CD4-positive, alpha-beta T cell (primary cell): ENCODE measurements at regions not wholly inside any gene's neighbourhood (a gene's known extent, or its start where the extent isn't known, plus 50 kb on each side); places are given as distances from the start of the nearest gene placed in this dataset.

Source experiments
- ATAC-seq: fragments of 200-7000 bp; cut with Tn5 transposase; one replicate; pipeline ENCODE4 v1.10.0; 2022; ENCODE audit warnings: mild to moderate bottlenecking; ENCODE audit not compliant: poor library complexity
- CTCF ChIA-PET: fragments of 350-600 bp; sonication (Branson Sonifier 250); formaldehyde crosslinking; loops from one replicate; lab custom pipeline; 2021; ENCODE audit warnings: antibody characterized with exemption, inconsistent platforms; lab: Charles Lee
- POLR2A ChIA-PET: fragments of 350-600 bp; sonication (Branson Sonifier 250); formaldehyde crosslinking; loops from one replicate; lab custom pipeline; 2021; ENCODE audit warnings: antibody characterized with exemption, inconsistent platforms; lab: Charles Lee
- DNase-seq, 14 experiments: peaks; one replicate each; pipeline ENCODE4 v3.0.0-alpha.2; 2013 to 2020; ENCODE audit warnings: mixed read lengths in 2 of 14
- H3K27ac ChIP-seq, 2 donors: one replicate each; pipeline versions ENCODE4 v1.5.1 to v1.7.0; 2013; ENCODE audit warnings: low read length in 2 of 2, low read depth in 1 of 2, mild to moderate bottlenecking in 1 of 2
- H3K27me3 ChIP-seq, 2 experiments: 1 replicate in 1 of 2; 2 replicates in 1 of 2; pipeline versions ENCODE4 v1.6.1 to v1.7.0; 2013; ENCODE audit warnings: low read length in 2 of 2, control low read depth in 1 of 2, mild to moderate bottlenecking in 1 of 2, moderate library complexity in 1 of 2; ENCODE audit not compliant: insufficient read depth in 2 of 2, control insufficient read depth in 1 of 2
- H3K36me3 ChIP-seq: one replicate; pipeline ENCODE4 v1.6.1; 2013; ENCODE audit warnings: low read length, control low read depth; ENCODE audit not compliant: insufficient read depth
- H3K4me1 ChIP-seq: one replicate; pipeline ENCODE4 v1.6.1; 2013; ENCODE audit warnings: low read length, control low read depth; ENCODE audit not compliant: insufficient read depth
- H3K4me3 ChIP-seq: one replicate; pipeline ENCODE4 v1.5.1; 2013; ENCODE audit warnings: mild to moderate bottlenecking, low read length, moderate library complexity
- H3K9me3 ChIP-seq, 2 experiments: 1 replicate in 1 of 2; 2 replicates in 1 of 2; pipeline versions ENCODE4 v1.6.1 to v1.7.0; 2013; ENCODE audit warnings: low read length in 2 of 2, mild to moderate bottlenecking in 2 of 2, control low read depth in 1 of 2, moderate library complexity in 1 of 2; ENCODE audit not compliant: control insufficient read depth in 1 of 2, insufficient read depth in 1 of 2
- H3K27ac Mint-ChIP-seq: one replicate; pipeline ENCODE4 v1.8.0; 2020; ENCODE audit warnings: mixed read lengths
- H3K27me3 Mint-ChIP-seq: one replicate; pipeline ENCODE4 v1.8.0; 2021; ENCODE audit warnings: mixed read lengths
- H3K36me3 Mint-ChIP-seq: one replicate; pipeline ENCODE4 v1.8.0; 2021; ENCODE audit warnings: low read depth, mixed read lengths
- H3K4me1 Mint-ChIP-seq: one replicate; pipeline ENCODE4 v1.8.0; 2021; ENCODE audit warnings: low read depth, mixed read lengths
- H3K4me3 Mint-ChIP-seq: one replicate; pipeline ENCODE4 v1.8.0; 2020; ENCODE audit warnings: mild to moderate bottlenecking, mixed read lengths
- H3K9me3 Mint-ChIP-seq: one replicate; pipeline ENCODE4 v1.8.0; 2020; ENCODE audit warnings: mixed read lengths
- CTCF ChIP-seq: fragments of 200-600 bp; IDR thresholded peaks from one replicate; pipeline ENCODE4 v1.8.0; 2022; ENCODE audit warnings: antibody characterized with exemption, mild to moderate bottlenecking
- intact Hi-C, 2 experiments: fragments of 100-400 bp; cut with DNase I in 1 of 2; cut with micrococcal nuclease in 1 of 2; formaldehyde crosslinking; loops; one replicate each; pipeline versions ENCODE4 v1.15.1 to v1.9.0; 2023 to 2025; cut with DNase I, micrococcal nuclease

- H3K4me3 ChIP-seq = no peak overlapping the region
- POLR2A ChIA-PET = no interaction called here
- Mint-ChIP-seq H3K36me3 (no peaks in the 10 kb centered on the region), H3K27me3 (no peaks in the 10 kb centered on the region), H3K9me3 (peaks cover 5% of the 10 kb centered on the region), H3K4me3 (no peak overlapping the region), H3K4me1 (no peaks in the 10 kb centered on the region), H3K27ac (no peak overlapping the region)
- DNase-seq (no peak), ATAC-seq (no peak)
- H3K36me3 ChIP-seq = no peaks in the 10 kb centered on the region
- CTCF ChIA-PET = no interaction called here
- intact Hi-C loops = no loop called here
- no peaks in the 10 kb centered on the region for H3K27me3 ChIP-seq
- no peak for TF ChIP-seq CTCF
- peaks cover 0 to 26% of the 10 kb centered on the region in 2 experiments for H3K9me3 ChIP-seq
- no peaks in the 10 kb centered on the region for H3K4me1 ChIP-seq
- H3K27ac ChIP-seq = no peak overlapping the region
Measured at GRCh38 chr19:28019901-28020300, 1193.0 kb downstream of the UQCRFS1 start.

- Histone ChIP-seq H3K27me3 (no peaks in the 10 kb centered on the region), H3K27ac (no peak overlapping the region), H3K36me3 (no peaks in the 10 kb centered on the region), H3K9me3 (peaks cover 0 to 31% of the 10 kb centered on the region in 2 experiments), H3K4me3 (no peak overlapping the region), H3K4me1 (no peaks in the 10 kb centered on the region)
- Mint-ChIP-seq H3K9me3 (peaks cover 4% of the 10 kb centered on the region), H3K4me3 (no peak overlapping the region), H3K36me3 (no peaks in the 10 kb centered on the region), H3K4me1 (no peaks in the 10 kb centered on the region), H3K27me3 (no peaks in the 10 kb centered on the region), H3K27ac (no peak overlapping the region)
- POLR2A ChIA-PET = no interaction called here
- TF ChIP-seq CTCF = no peak
- CTCF ChIA-PET = no interaction called here
- ATAC-seq (no peak), DNase-seq (no peak)
- intact Hi-C loops = no loop called here
Measured at GRCh38 chr19:28019371-28019770, 1193.6 kb downstream of the UQCRFS1 start.

- no peaks in the 10 kb centered on the region for H3K27me3 Mint-ChIP-seq
- ATAC-seq = no peak
- Histone ChIP-seq H3K27ac (no peak overlapping the region), H3K9me3 (peaks cover 0 to 31% of the 10 kb centered on the region in 2 experiments), H3K27me3 (no peaks in the 10 kb centered on the region), H3K4me3 (no peak overlapping the region), H3K36me3 (no peaks in the 10 kb centered on the region), H3K4me1 (no peaks in the 10 kb centered on the region)
- no peak overlapping the region for H3K4me3 Mint-ChIP-seq
- ChIA-PET CTCF (no interaction called here), POLR2A (no interaction called here)
- peaks cover 4% of the 10 kb centered on the region for H3K9me3 Mint-ChIP-seq
- TF ChIP-seq CTCF = no peak
- H3K36me3 Mint-ChIP-seq = no peaks in the 10 kb centered on the region
- intact Hi-C loops = no loop called here
- no peak for DNase-seq
- H3K4me1 Mint-ChIP-seq = no peaks in the 10 kb centered on the region
- H3K27ac Mint-ChIP-seq = no peak overlapping the region
Measured at GRCh38 chr19:28018499-28018898, 1194.5 kb downstream of the UQCRFS1 start.
